Smooth muscle cell (in vitro differentiated cells): ENCODE measurements at regions not wholly inside any gene's neighbourhood (a gene's known extent, or its start where the extent isn't known, plus 50 kb on each side); places are given as distances from the start of the nearest gene placed in this dataset.
"Not testable (repeated sequence)": the region's sequence is repeated elsewhere in the genome, so short reads cannot be mapped to it uniquely, and the experiment has no call there.

Source experiments
- DNase-seq: peaks from one replicate; lab custom pipeline; 2025; ENCODE audit not compliant: unreplicated experiment; lab: John Stamatoyannopoulos, UW
- H2AFZ ChIP-seq: fragments of 200-600 bp; sonication (generic); 2 replicates; pipeline ENCODE4 v1.6.0; 2016; ENCODE audit warnings: antibody characterized with exemption, low read depth, mild to moderate bottlenecking
- H3F3A ChIP-seq: fragments of 200-600 bp; sonication (generic); 2 replicates; pipeline ENCODE4 v1.6.0; 2017; ENCODE audit warnings: antibody characterized with exemption, low read depth
- H3K27ac ChIP-seq: fragments of 200-600 bp; sonication (generic); 2 replicates; pipeline ENCODE4 v1.5.1; 2016; ENCODE audit warnings: low read depth, mild to moderate bottlenecking
- H3K27me3 ChIP-seq: fragments of 200-600 bp; sonication (generic); 2 replicates; pipeline ENCODE4 v1.6.1; 2016; ENCODE audit warnings: low read depth, mild to moderate bottlenecking
- H3K36me3 ChIP-seq: fragments of 200-600 bp; sonication (generic); 2 replicates; pipeline ENCODE4 v1.5.1; 2016; ENCODE audit warnings: low read depth
- H3K4me1 ChIP-seq: fragments of 200-600 bp; sonication (generic); 2 replicates; pipeline ENCODE4 v1.5.1; 2016; ENCODE audit warnings: low read depth
- H3K4me2 ChIP-seq: fragments of 200-600 bp; sonication (generic); 2 replicates; pipeline ENCODE4 v1.6.0; 2016; ENCODE audit warnings: mild to moderate bottlenecking
- H3K4me3 ChIP-seq: fragments of 200-600 bp; sonication (generic); 2 replicates; pipeline ENCODE4 v1.5.1; 2016; ENCODE audit warnings: mild to moderate bottlenecking
- H3K79me2 ChIP-seq: fragments of 200-600 bp; sonication (generic); 2 replicates; pipeline ENCODE4 v1.6.0; 2016; ENCODE audit warnings: low read depth, mild to moderate bottlenecking
- H3K9ac ChIP-seq: fragments of 200-600 bp; sonication (generic); 2 replicates; pipeline ENCODE4 v1.6.0; 2016; ENCODE audit warnings: low read depth
- H3K9me3 ChIP-seq: fragments of 200-600 bp; sonication (generic); replicated peaks from 2 replicates; pipeline ENCODE4 v1.5.1; 2016; ENCODE audit warnings: low read depth
- H4K20me1 ChIP-seq: fragments of 200-600 bp; sonication (generic); 2 replicates; pipeline ENCODE4 v1.6.0; 2016; ENCODE audit warnings: low read depth
- WGBS: methylation state at CpG from one replicate; pipeline ENCODE4 v1.1.7; 2016; ENCODE audit warnings: low lambda C conversion rate; 5-methylcytosine and 5-hydroxymethylcytosine counted together
- TF ChIP-seq, protein P1 (sequence below): fragments of 200-600 bp; sonication (generic); IDR thresholded peaks from 2 replicates; pipeline ENCODE4 v1.5.1; 2017; ENCODE audit warnings: borderline replicate concordance, mild to moderate bottlenecking, antibody characterized with exemption; ENCODE audit not compliant: insufficient read depth, poor library complexity, severe bottlenecking

DNA sequence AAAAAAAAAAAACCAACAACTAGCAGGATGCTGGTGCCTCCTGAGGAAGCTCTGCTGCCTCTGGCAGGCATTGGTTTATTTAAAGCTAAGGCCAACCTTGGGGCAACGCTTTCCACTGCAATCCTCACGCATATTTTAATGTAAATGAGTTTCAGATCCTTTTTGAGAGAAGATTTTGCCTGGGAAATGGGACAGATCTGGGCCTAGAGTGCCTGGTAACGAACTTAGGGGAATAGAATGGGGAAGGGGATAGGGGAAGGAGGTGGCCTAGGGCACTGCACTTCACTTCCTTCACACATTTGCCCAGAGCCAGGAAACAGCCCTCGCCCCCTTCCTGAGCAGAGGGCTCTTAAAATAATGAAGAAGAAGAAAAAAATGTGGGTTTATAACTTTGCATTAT lies 132.7 kb upstream of the TMEM170B start:
- Histone ChIP-seq H3K4me1 (peaks cover 4% of the 10 kb centered on the region), H4K20me1 (no peaks in the 10 kb centered on the region), H3K9me3 (no peaks in the 10 kb centered on the region), H3K27me3 (no peaks in the 10 kb centered on the region), H3F3A (no peaks in the 10 kb centered on the region), H3K4me2 (no peak overlapping the region), H3K4me3 (no peak overlapping the region), H3K79me2 (no peaks in the 10 kb centered on the region), H3K27ac (no peak overlapping the region), H3K9ac (no peak overlapping the region), H2AFZ (no peak overlapping the region), H3K36me3 (no peaks in the 10 kb centered on the region)
- TF ChIP-seq, protein P1, sequence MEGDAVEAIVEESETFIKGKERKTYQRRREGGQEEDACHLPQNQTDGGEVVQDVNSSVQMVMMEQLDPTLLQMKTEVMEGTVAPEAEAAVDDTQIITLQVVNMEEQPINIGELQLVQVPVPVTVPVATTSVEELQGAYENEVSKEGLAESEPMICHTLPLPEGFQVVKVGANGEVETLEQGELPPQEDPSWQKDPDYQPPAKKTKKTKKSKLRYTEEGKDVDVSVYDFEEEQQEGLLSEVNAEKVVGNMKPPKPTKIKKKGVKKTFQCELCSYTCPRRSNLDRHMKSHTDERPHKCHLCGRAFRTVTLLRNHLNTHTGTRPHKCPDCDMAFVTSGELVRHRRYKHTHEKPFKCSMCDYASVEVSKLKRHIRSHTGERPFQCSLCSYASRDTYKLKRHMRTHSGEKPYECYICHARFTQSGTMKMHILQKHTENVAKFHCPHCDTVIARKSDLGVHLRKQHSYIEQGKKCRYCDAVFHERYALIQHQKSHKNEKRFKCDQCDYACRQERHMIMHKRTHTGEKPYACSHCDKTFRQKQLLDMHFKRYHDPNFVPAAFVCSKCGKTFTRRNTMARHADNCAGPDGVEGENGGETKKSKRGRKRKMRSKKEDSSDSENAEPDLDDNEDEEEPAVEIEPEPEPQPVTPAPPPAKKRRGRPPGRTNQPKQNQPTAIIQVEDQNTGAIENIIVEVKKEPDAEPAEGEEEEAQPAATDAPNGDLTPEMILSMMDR: no peak
- 72% methylated on average over 4 of the region's 4 CpGs for whole genome bisulfite sequencing
- no peak for DNase-seq

DNA sequence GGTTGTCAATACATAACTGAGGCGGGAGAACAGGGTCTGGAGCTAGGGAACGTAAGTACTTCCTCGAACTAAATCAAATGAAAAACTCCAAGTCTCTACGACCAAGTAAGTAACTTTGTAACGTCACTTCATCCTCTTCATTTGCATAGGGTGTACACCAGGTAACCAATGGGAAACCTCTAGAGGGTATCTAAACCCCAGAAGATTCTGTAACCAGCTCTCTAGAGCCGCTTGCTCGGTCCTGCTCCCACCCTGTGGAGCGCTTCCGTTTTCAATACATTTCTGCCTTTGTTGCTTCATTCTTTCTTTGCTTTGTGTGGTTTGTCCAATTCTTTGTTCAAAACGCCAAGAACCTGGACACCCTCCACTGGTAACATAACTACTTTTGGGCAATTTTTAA lies 133.5 kb upstream of the TMEM170B start:
- no peak for DNase-seq
- no peak overlapping the region for H3K27ac ChIP-seq
- H3F3A ChIP-seq: no peaks in the 10 kb centered on the region
- TF ChIP-seq, protein P1: no peak
- H3K79me2 ChIP-seq: no peaks in the 10 kb centered on the region
- H3K27me3 ChIP-seq: no peaks in the 10 kb centered on the region
- no peaks in the 10 kb centered on the region for H3K9me3 ChIP-seq
- peaks cover 4% of the 10 kb centered on the region for H3K4me1 ChIP-seq
- no peak overlapping the region for H3K4me2 ChIP-seq
- H3K4me3 ChIP-seq: no peak overlapping the region
- H3K9ac ChIP-seq: no peak overlapping the region
- no peaks in the 10 kb centered on the region for H3K36me3 ChIP-seq
- no peak overlapping the region for H2AFZ ChIP-seq
- H4K20me1 ChIP-seq: no peaks in the 10 kb centered on the region
- 94% methylated on average over 10 of the region's 10 CpGs for WGBS

DNA sequence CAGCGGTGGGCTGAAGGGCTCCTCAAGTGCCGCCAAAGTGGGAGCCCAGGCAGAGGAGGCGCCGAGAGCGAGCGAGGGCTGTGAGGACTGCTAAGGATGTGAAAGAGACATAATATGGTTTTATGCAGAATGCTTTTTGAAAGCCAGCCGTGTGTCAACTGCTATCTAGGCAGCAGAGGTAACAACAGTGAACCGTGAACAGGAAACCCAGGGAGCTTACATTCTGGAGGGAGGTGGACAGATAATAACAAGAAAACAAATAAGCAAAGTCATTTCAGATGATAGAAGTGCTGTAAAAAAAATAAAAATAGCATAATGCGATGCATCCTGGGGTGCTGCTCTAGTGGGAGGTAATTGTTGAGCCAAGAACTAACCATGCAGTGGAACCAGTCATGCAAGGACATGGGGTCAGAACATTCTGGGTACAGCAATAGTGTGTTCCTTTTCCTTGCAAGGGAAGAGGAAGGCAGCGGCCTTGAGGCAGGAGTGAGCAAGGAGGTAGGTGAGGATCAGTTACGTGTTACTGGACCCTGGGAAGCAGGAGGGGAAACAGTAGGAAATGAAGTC lies 134.4 kb upstream of the TMEM170B start:
- Histone ChIP-seq H3K4me2 (no peak overlapping the region), H3K27me3 (no peaks in the 10 kb centered on the region), H3F3A (no peaks in the 10 kb centered on the region), H3K27ac (no peak overlapping the region), H3K9ac (no peak overlapping the region), H4K20me1 (no peaks in the 10 kb centered on the region), H3K9me3 (no peaks in the 10 kb centered on the region), H3K36me3 (no peaks in the 10 kb centered on the region), H3K4me3 (no peak overlapping the region), H3K4me1 (peaks cover 4% of the 10 kb centered on the region), H2AFZ (no peak overlapping the region), H3K79me2 (no peaks in the 10 kb centered on the region)
- TF ChIP-seq, protein P1: no peak
- DNase-seq: no peak
- 93% methylated on average over 11 of the region's 11 CpGs for WGBS

DNA sequence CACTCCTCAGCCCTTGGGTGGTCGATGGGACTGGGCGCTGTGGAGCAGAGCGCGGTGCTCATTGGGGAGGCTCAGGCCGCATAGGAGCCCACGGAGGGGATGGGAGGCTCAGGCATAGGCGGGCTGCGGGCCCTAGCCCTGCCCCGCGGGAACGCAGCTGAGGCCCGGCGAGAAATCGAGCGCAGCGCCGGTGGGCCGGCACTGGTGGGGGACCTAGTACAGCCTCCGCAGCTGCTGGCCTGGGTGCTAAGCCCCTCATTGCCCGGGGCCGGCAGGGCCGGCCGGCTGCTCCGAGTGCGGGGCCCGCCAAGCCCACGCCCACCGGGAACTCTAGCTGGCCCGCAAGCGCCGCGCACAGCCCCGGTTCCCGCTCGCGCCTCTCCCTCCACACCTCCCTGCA lies 135.0 kb upstream of the TMEM170B start:
- not testable (repeated sequence) for H4K20me1 ChIP-seq, H3F3A ChIP-seq, H3K4me3 ChIP-seq, H3K36me3 ChIP-seq, H2AFZ ChIP-seq, H3K27me3 ChIP-seq, H3K9me3 ChIP-seq, DNase-seq, H3K9ac ChIP-seq, H3K79me2 ChIP-seq, H3K27ac ChIP-seq, H3K4me1 ChIP-seq, H3K4me2 ChIP-seq
- 97% methylated on average over 30 of the region's 36 CpGs for WGBS

DNA sequence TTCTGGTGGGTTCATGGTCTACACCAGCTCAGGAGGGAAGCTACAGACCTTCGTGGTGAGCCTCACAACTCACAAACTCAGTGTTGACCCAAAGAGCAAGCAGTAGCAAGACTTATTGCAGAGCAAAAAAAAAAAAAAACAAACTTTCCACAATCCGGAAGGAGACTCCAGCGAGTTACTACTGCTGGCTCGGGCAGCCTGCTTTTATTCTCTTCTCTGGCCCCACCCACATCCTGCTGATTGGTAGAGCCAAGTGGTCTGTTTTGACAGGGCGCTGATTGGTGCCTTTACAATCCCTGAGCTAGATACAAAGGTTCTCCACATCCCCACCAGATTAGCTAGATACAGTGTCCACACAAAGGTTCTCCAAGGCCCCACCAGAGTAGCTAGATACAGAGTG lies 135.6 kb upstream of the TMEM170B start:
- H3K79me2 ChIP-seq, H3K27me3 ChIP-seq, H3F3A ChIP-seq, H3K9ac ChIP-seq, DNase-seq, H3K9me3 ChIP-seq, H3K4me2 ChIP-seq, H3K4me1 ChIP-seq, H3K36me3 ChIP-seq, H2AFZ ChIP-seq, H3K27ac ChIP-seq, H3K4me3 ChIP-seq, H4K20me1 ChIP-seq: not testable (repeated sequence)
- WGBS: 94% methylated on average over 5 of the region's 5 CpGs
